ENCODE measurements at regions not wholly inside any gene's neighbourhood (a gene's known extent, or its start where the extent isn't known, plus 50 kb on each side); places are given as distances from the start of the nearest gene placed in this dataset.

- TF ChIP-seq FOSL1 (CRISPR knock-in tag; IDR thresholded peaks at IDR 0.05; ENCODE audit: borderline replicate concordance), result no peak
- no peak for TF ChIP-seq CTCF (CRISPR knock-in tag; IDR thresholded peaks at IDR 0.05)
- no peak for TF ChIP-seq JUNB (CRISPR knock-in tag; IDR thresholded peaks at IDR 0.05; ENCODE audit: borderline replicate concordance)
- TF ChIP-seq ZNF879 (CRISPR knock-in tag; IDR thresholded peaks at IDR 0.05), result no peak
- TF ChIP-seq FOXP4 (CRISPR knock-in tag; IDR thresholded peaks at IDR 0.05), result no peak
These were observed 84.9 kb upstream of the ACP3 start for GRCh38 chr3:132232231-132232792.

Data from HepG2 (cell line).